CD14-positive monocyte (primary cell): ENCODE measurements at regions not wholly inside any gene's neighbourhood (a gene's known extent, or its start where the extent isn't known, plus 50 kb on each side); places are given as distances from the start of the nearest gene placed in this dataset.

ENCODE experiments used
- DNase-seq, 3 donors: peaks; one replicate each; pipeline ENCODE4 v3.0.0-alpha.2; 2011 to 2022
- H2AFZ ChIP-seq: 2 replicates; pipeline ENCODE4 v1.6.0; 2012; ENCODE audit warnings: mild to moderate bottlenecking, low read depth, low read length, inconsistent platforms; ENCODE audit not compliant: insufficient read depth, poor library complexity, severe bottlenecking
- H3K27ac ChIP-seq, 2 donors: 1 replicate in 1 of 2; 2 replicates in 1 of 2; pipeline ENCODE4 v1.5.1; 2012 to 2013; ENCODE audit warnings: low read length in 2 of 2, control low read depth in 1 of 2, inconsistent platforms in 1 of 2, low read depth in 1 of 2, mild to moderate bottlenecking in 1 of 2
- H3K27me3 ChIP-seq, 2 donors: one replicate each; pipeline versions ENCODE4 v1.6.0 to v1.6.1; 2011 to 2013; ENCODE audit warnings: low read length in 2 of 2; ENCODE audit not compliant: control insufficient read depth in 2 of 2, insufficient read depth in 2 of 2
- H3K36me3 ChIP-seq, 2 donors: replicated peaks in 1 of 2; 1 replicate in 1 of 2; 2 replicates in 1 of 2; pipeline versions ENCODE4 v1.5.1 to v1.6.1; 2012 to 2013; ENCODE audit warnings: low read length in 2 of 2, control low read depth in 1 of 2, inconsistent platforms in 1 of 2, mild to moderate bottlenecking in 1 of 2; ENCODE audit not compliant: insufficient read depth in 2 of 2, control insufficient read depth in 1 of 2
- H3K4me1 ChIP-seq, 2 donors: 1 replicate in 1 of 2; 2 replicates in 1 of 2; pipeline versions ENCODE4 v1.5.1 to v1.6.1; 2012 to 2013; ENCODE audit warnings: low read length in 2 of 2, control low read depth in 1 of 2, inconsistent platforms in 1 of 2, mild to moderate bottlenecking in 1 of 2, moderate library complexity in 1 of 2; ENCODE audit not compliant: insufficient read depth in 2 of 2, control insufficient read depth in 1 of 2
- H3K4me2 ChIP-seq: replicated peaks from 2 replicates; pipeline ENCODE3; 2012; ENCODE audit warnings: low read length, moderate library complexity, mild to moderate bottlenecking; ENCODE audit not compliant: poor library complexity, severe bottlenecking; ENCODE audit errors: extremely low read depth
- H3K4me3 ChIP-seq, 3 experiments: fragments of 200-600 bp in 1 of 3; sonication (generic) in 1 of 3; replicated peaks in 1 of 3; 1 replicate in 2 of 3; 2 replicates in 1 of 3; pipeline ENCODE4 v1.5.1; 2011 to 2013; ENCODE audit warnings: low read length in 3 of 3, mild to moderate bottlenecking in 3 of 3, control low read depth in 2 of 3, low read depth in 2 of 3, inconsistent platforms in 1 of 3, moderate library complexity in 1 of 3
- H3K79me2 ChIP-seq: 2 replicates; pipeline ENCODE4 v1.6.0; 2012; ENCODE audit warnings: mild to moderate bottlenecking, control low read depth, inconsistent platforms, low read length, moderate library complexity; ENCODE audit not compliant: insufficient read depth
- H3K9ac ChIP-seq: 2 replicates; pipeline ENCODE4 v1.6.0; 2017; ENCODE audit warnings: low read length, mild to moderate bottlenecking; ENCODE audit not compliant: insufficient read depth, poor library complexity, severe bottlenecking
- H3K9me3 ChIP-seq, 2 donors: replicated peaks in 1 of 2; 1 replicate in 1 of 2; 2 replicates in 1 of 2; pipeline versions ENCODE4 v1.5.1 to v1.6.1; 2012 to 2013; ENCODE audit warnings: low read length in 2 of 2, control low read depth in 1 of 2; ENCODE audit not compliant: control insufficient read depth in 1 of 2, insufficient read depth in 1 of 2
- H4K20me1 ChIP-seq: 2 replicates; pipeline ENCODE4 v1.6.0; 2012; ENCODE audit warnings: mild to moderate bottlenecking, low read length, control low read depth, moderate library complexity; ENCODE audit not compliant: insufficient read depth
- H3K27ac Mint-ChIP-seq, 7 donors: one replicate each; pipeline ENCODE4 v1.8.0; 2020; ENCODE audit warnings: mild to moderate bottlenecking in 7 of 7, mixed read lengths in 7 of 7, moderate library complexity in 6 of 7, inconsistent platforms in 2 of 7
- H3K27me3 Mint-ChIP-seq, 3 donors: one replicate each; pipeline ENCODE4 v1.8.0; 2021 to 2022; ENCODE audit warnings: low read depth in 3 of 3, mild to moderate bottlenecking in 3 of 3, mixed read lengths in 3 of 3, moderate library complexity in 3 of 3, inconsistent platforms in 1 of 3
- H3K36me3 Mint-ChIP-seq, 2 donors: one replicate each; pipeline ENCODE4 v1.8.0; 2020; ENCODE audit warnings: mixed read lengths in 2 of 2, inconsistent platforms in 1 of 2, mild to moderate bottlenecking in 1 of 2
- H3K4me1 Mint-ChIP-seq: one replicate; pipeline ENCODE4 v1.8.0; 2020; ENCODE audit warnings: mild to moderate bottlenecking, mixed read lengths
- H3K4me3 Mint-ChIP-seq, 2 donors: one replicate each; pipeline ENCODE4 v1.8.0; 2020; ENCODE audit warnings: mild to moderate bottlenecking in 2 of 2, mixed read lengths in 2 of 2, moderate library complexity in 1 of 2
- H3K9me3 Mint-ChIP-seq, 7 donors: one replicate each; pipeline ENCODE4 v1.8.0; 2020 to 2022; ENCODE audit warnings: mixed read lengths in 7 of 7, mild to moderate bottlenecking in 6 of 7, moderate library complexity in 6 of 7, inconsistent platforms in 2 of 7
- CTCF ChIP-seq: fragments of 200-600 bp; IDR thresholded peaks from one replicate; pipeline ENCODE4 v1.8.0; 2022; ENCODE audit warnings: antibody characterized with exemption, mild to moderate bottlenecking
- WGBS: methylation state at CpG from one replicate; pipeline ENCODE4 v1.1.5; 2013; ENCODE audit warnings: missing lambda C conversion rate; ENCODE audit not compliant: insufficient coverage; 5-methylcytosine and 5-hydroxymethylcytosine counted together
- intact Hi-C, 2 donors: fragments of 100-400 bp; cut with micrococcal nuclease; formaldehyde crosslinking; loops; one replicate each; pipeline versions ENCODE4 v1.15.0 to v1.15.1; 2023

- H2AFZ ChIP-seq: no peak overlapping the region
- H3K27me3 Mint-ChIP-seq: peaks cover 0 to 3% (median 0%) of the 10 kb centered on the region in 3 donors
Measured at GRCh38 chr10:111439034-111439842, 362.4 kb downstream of the ADRA2A start.

GRCh38 chr10:111440501-111440900, 363.7 kb downstream of the ADRA2A start:
- no peaks in the 10 kb centered on the region for H4K20me1 ChIP-seq
- H3K36me3 Mint-ChIP-seq: no peaks in the 10 kb centered on the region
- no peak overlapping the region for H3K9ac ChIP-seq
- no peak for TF ChIP-seq CTCF
- no peak overlapping the region for H3K4me3 ChIP-seq
- no peaks in the 10 kb centered on the region for H3K36me3 ChIP-seq
- no peaks in the 10 kb centered on the region for H3K4me1 ChIP-seq
- intact Hi-C loops: no loop called here
- H3K9me3 ChIP-seq: no peaks in the 10 kb centered on the region
- H3K27me3 Mint-ChIP-seq: peaks cover 0 to 2% (median 0%) of the 10 kb centered on the region in 3 donors
- WGBS: 97% methylated on average over 3 of the region's 5 CpGs
- no peaks in the 10 kb centered on the region for H3K27me3 ChIP-seq
- H3K9me3 Mint-ChIP-seq: peaks cover 0 to 7% (median 2%) of the 10 kb centered on the region in 7 donors
- no peak overlapping the region for H3K27ac Mint-ChIP-seq
- no peaks in the 10 kb centered on the region for H3K4me1 Mint-ChIP-seq
- DNase-seq: no peak
- H3K79me2 ChIP-seq: no peaks in the 10 kb centered on the region
- H3K4me3 Mint-ChIP-seq: no peak overlapping the region
- H3K4me2 ChIP-seq: no peak overlapping the region
- H3K27ac ChIP-seq: no peak overlapping the region
- H2AFZ ChIP-seq: no peak overlapping the region

More at GRCh38 chr10:111439034-111439842, 362.4 kb downstream of the ADRA2A start:
- Mint-ChIP-seq H3K27ac (no peak overlapping the region), H3K9me3 (peaks cover 0 to 6% (median 2%) of the 10 kb centered on the region in 7 donors), H3K36me3 (no peaks in the 10 kb centered on the region), H3K4me3 (no peak overlapping the region), H3K4me1 (no peaks in the 10 kb centered on the region)
- Histone ChIP-seq H3K9me3 (no peaks in the 10 kb centered on the region), H3K27ac (no peak overlapping the region), H3K79me2 (no peaks in the 10 kb centered on the region), H4K20me1 (no peaks in the 10 kb centered on the region), H3K27me3 (no peaks in the 10 kb centered on the region), H3K36me3 (no peaks in the 10 kb centered on the region), H3K4me2 (no peak overlapping the region), H3K4me3 (no peak overlapping the region), H3K4me1 (no peaks in the 10 kb centered on the region), H3K9ac (no peak overlapping the region)
- intact Hi-C loops: no loop called here
- no peak for TF ChIP-seq CTCF
- WGBS: 75% methylated on average over 1 of the region's 3 CpGs
- no peak for DNase-seq
